ENCODE measurements at regions not wholly inside any gene's neighbourhood (a gene's known extent, or its start where the extent isn't known, plus 50 kb on each side); places are given as distances from the start of the nearest gene placed in this dataset.

DNA sequence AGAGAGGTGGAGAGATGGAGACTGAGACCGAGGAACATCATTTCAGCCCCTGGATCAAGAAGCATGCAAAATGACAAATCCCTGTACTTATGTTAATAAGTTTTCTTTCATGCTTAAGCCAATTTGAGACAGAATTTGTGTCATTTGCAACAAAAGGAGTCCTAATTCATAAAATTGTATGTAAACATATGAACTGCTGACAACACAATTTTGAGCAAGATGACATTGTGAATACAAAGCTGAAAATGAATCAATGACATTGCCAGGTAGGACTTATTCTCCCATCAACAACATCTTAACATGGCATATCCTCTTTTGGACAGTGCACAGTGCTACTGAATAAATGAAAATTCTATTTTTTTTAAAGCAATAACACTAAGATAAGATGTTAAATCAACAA lies 264.0 kb downstream of the WDR11 start:
- TF ChIP-seq, protein P1, sequence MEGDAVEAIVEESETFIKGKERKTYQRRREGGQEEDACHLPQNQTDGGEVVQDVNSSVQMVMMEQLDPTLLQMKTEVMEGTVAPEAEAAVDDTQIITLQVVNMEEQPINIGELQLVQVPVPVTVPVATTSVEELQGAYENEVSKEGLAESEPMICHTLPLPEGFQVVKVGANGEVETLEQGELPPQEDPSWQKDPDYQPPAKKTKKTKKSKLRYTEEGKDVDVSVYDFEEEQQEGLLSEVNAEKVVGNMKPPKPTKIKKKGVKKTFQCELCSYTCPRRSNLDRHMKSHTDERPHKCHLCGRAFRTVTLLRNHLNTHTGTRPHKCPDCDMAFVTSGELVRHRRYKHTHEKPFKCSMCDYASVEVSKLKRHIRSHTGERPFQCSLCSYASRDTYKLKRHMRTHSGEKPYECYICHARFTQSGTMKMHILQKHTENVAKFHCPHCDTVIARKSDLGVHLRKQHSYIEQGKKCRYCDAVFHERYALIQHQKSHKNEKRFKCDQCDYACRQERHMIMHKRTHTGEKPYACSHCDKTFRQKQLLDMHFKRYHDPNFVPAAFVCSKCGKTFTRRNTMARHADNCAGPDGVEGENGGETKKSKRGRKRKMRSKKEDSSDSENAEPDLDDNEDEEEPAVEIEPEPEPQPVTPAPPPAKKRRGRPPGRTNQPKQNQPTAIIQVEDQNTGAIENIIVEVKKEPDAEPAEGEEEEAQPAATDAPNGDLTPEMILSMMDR (IDR thresholded peaks at IDR 0.05; ENCODE audit: low read length): no peak
- no peak for TF ChIP-seq EZH2 (IDR thresholded peaks at IDR 0.05; ENCODE audit: borderline replicate concordance, low read length)
